Spleen (tissue), 11 donors: ENCODE measurements at regions not wholly inside any gene's neighbourhood (a gene's known extent, or its start where the extent isn't known, plus 50 kb on each side); places are given as distances from the start of the nearest gene placed in this dataset.

ENCODE experiments used
- DNase-seq: peaks from one replicate; pipeline ENCODE4 v3.0.0-alpha.2; 2020
- H3K27ac ChIP-seq, 8 donors: fragments of 200-600 bp; sonication (generic) in 7 of 8; 1 replicate in 4 of 8; 2 replicates in 4 of 8; pipeline versions ENCODE4 v1.5.0 to v1.8.0; 2016 to 2021; ENCODE audit warnings: inconsistent platforms in 4 of 8, mild to moderate bottlenecking in 4 of 8, moderate library complexity in 1 of 8
- H3K27me3 ChIP-seq, 7 donors: fragments of 200-600 bp; sonication (generic) in 6 of 7; replicated peaks in 1 of 7; 1 replicate in 4 of 7; 2 replicates in 3 of 7; pipeline versions ENCODE4 v1.5.0 to v1.8.0; 2016 to 2021; ENCODE audit warnings: inconsistent platforms in 3 of 7, mild to moderate bottlenecking in 1 of 7
- H3K36me3 ChIP-seq, 6 donors: fragments of 200-600 bp; sonication (generic) in 5 of 6; 1 replicate in 4 of 6; 2 replicates in 2 of 6; pipeline versions ENCODE4 v1.5.0 to v1.8.0; 2016 to 2021; ENCODE audit warnings: inconsistent platforms in 2 of 6
- H3K4me1 ChIP-seq, 6 donors: fragments of 200-600 bp; sonication (generic) in 5 of 6; 1 replicate in 3 of 6; 2 replicates in 3 of 6; pipeline versions ENCODE4 v1.5.0 to v1.8.0; 2016 to 2021; ENCODE audit warnings: inconsistent platforms in 3 of 6
- H3K4me3 ChIP-seq, 8 donors: fragments of 200-600 bp; sonication (generic) in 7 of 8; 1 replicate in 4 of 8; 2 replicates in 4 of 8; pipeline versions ENCODE4 v1.5.0 to v1.8.0; 2016 to 2021; ENCODE audit warnings: inconsistent platforms in 4 of 8, mild to moderate bottlenecking in 4 of 8, moderate library complexity in 2 of 8
- H3K9me3 ChIP-seq, 8 donors: fragments of 200-600 bp; sonication (generic) in 7 of 8; 1 replicate in 4 of 8; 2 replicates in 4 of 8; pipeline versions ENCODE4 v1.5.0 to v1.8.0; 2016 to 2021; ENCODE audit warnings: inconsistent platforms in 4 of 8
- POLR2A ChIP-seq, 3 donors: fragments of 450-650 bp; IDR thresholded peaks; one replicate each; pipeline ENCODE4 v1.5.1; 2017; ENCODE audit warnings: antibody characterized with exemption in 3 of 3, mild to moderate bottlenecking in 1 of 3
- POLR2AphosphoS5 ChIP-seq, 3 donors: sonication (generic); formaldehyde crosslinking; IDR thresholded peaks; one replicate each; pipeline ENCODE4 v1.5.1; 2017; ENCODE audit warnings: antibody characterized with exemption in 3 of 3
- WGBS, 5 donors: extraction: QIAGEN DNeasy Blood & Tissue Kit in 3 of 5; methylation state at CpG; one replicate each; pipeline versions ENCODE4 v1.1.5 to v1.1.7; 2013 to 2018; 5-methylcytosine and 5-hydroxymethylcytosine counted together
- intact Hi-C: fragments of 100-400 bp; cut with DNase I; formaldehyde crosslinking; loops from one replicate; pipeline ENCODE4 v1.15.0; 2023; ENCODE audit warnings: low total_unique reads
- TF ChIP-seq, protein P1 (sequence below), 11 experiments: fragments of 200-600 bp in 7 of 11; fragments of 450-650 bp in 4 of 11; sonication (generic) in 4 of 11; IDR thresholded peaks in 8 of 11; conservative IDR thresholded peaks in 3 of 11; 1 replicate in 7 of 11; 2 replicates in 4 of 11; pipeline versions ENCODE4 v1.4.0 to v1.8.0; 2016 to 2021; ENCODE audit warnings: antibody characterized with exemption in 11 of 11, inconsistent platforms in 4 of 11, mild to moderate bottlenecking in 1 of 11
- donor health status: healthy with polysubstance abuse.
- donor health status: DM: no; HTN: no; CAD: no; lungs with moderate emphysema.
- donor health status: DM: no; HTN: no; CAD: no.
- donor health status: Bipolar disorder and iron deficiency.
- donor health status: healthy.
- donor health status: DM: no; HTN: no; CAD: no.
- donor health status: DM: yes; HTN: yes; CAD: no.

DNA sequence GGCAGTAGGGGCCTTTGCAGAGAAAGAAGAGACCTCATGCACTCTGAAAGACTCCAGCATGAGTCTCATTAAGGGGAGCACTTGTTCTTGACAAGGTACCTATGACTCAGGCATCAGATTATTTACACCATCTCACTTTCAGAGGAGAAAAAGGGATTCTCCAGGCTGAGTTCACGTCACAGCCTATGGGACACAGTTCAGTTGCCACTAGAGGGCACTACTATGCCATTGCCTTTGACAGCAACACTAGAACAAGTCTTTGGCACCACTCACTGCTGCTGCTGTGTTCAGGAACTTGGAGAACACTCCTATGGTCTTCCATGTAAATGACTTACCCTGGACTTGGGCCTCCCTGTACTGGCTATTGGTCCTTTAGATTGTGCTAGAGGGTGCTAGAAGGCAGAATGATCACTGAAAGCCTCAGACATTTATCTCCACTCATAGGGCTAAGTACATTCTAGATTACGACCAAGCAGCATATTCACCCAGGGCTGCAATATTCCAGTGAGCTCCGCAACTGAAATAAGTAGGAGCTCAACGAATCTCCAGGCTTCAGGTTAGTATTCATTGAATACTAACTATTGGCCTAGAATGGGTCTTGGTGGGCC, 225.1 kb upstream of the CA10 start:
- H3K36me3 ChIP-seq, result no peaks in the 10 kb centered on the region
- intact Hi-C loops, result no loop called here
- WGBS, 5 donors, result 58 to 70% (median 64%) methylated on average over 4 of the region's 4 CpGs
- H3K27ac ChIP-seq, result no peak overlapping the region
- H3K27me3 ChIP-seq, result no peaks in the 10 kb centered on the region
- no peak overlapping the region for H3K4me3 ChIP-seq
- no peak for DNase-seq
- H3K9me3 ChIP-seq, result peaks cover 0 to 5% (median 0%) of the 10 kb centered on the region in 8 donors
- no peaks in the 10 kb centered on the region for H3K4me1 ChIP-seq
- TF ChIP-seq POLR2A (IDR thresholded peaks at IDR 0.05) (no peak), POLR2AphosphoS5 (IDR thresholded peaks at IDR 0.05) (no peak)
- TF ChIP-seq, protein P1, sequence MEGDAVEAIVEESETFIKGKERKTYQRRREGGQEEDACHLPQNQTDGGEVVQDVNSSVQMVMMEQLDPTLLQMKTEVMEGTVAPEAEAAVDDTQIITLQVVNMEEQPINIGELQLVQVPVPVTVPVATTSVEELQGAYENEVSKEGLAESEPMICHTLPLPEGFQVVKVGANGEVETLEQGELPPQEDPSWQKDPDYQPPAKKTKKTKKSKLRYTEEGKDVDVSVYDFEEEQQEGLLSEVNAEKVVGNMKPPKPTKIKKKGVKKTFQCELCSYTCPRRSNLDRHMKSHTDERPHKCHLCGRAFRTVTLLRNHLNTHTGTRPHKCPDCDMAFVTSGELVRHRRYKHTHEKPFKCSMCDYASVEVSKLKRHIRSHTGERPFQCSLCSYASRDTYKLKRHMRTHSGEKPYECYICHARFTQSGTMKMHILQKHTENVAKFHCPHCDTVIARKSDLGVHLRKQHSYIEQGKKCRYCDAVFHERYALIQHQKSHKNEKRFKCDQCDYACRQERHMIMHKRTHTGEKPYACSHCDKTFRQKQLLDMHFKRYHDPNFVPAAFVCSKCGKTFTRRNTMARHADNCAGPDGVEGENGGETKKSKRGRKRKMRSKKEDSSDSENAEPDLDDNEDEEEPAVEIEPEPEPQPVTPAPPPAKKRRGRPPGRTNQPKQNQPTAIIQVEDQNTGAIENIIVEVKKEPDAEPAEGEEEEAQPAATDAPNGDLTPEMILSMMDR (IDR thresholded peaks at IDR 0.05 in 8 of 11, conservative IDR thresholded peaks at IDR 0.05 in 3 of 11), result peak in 7 of 11 experiments; percentile 10 to 52 (median 24)

DNA sequence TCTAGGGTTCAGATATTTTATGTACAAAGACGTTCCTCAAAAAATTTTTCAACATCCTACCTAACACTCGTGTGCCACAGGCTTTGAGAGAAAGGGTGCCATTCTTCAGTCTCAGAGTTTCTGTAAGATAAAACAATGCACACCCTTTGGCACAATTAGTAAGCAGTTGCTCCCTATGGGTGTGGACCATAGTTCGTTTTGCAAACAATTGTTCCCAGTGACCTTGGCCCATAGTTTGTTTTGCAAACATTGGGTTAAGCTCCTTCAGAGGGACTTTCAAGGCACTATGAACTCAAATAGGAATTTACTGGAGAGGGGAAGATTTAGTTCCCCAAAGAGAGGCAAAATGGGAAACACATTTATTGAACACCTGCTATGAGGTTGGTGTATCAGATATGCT, 220.3 kb upstream of the CA10 start:
- intact Hi-C loops, result no loop called here
- Histone ChIP-seq H3K9me3 (no peaks in the 10 kb centered on the region), H3K4me3 (no peak overlapping the region), H3K27me3 (no peaks in the 10 kb centered on the region), H3K36me3 (no peaks in the 10 kb centered on the region), H3K4me1 (no peaks in the 10 kb centered on the region), H3K27ac (no peak overlapping the region)
- 59 to 78% (median 68%) methylated on average over 3 of the region's 3 CpGs for WGBS, 5 donors
- TF ChIP-seq, protein P1 (IDR thresholded peaks at IDR 0.05 in 8 of 11, conservative IDR thresholded peaks at IDR 0.05 in 3 of 11), result no peak
- no peak for TF ChIP-seq POLR2A (IDR thresholded peaks at IDR 0.05)
- no peak for TF ChIP-seq POLR2AphosphoS5 (IDR thresholded peaks at IDR 0.05)
- no peak for DNase-seq

DNA sequence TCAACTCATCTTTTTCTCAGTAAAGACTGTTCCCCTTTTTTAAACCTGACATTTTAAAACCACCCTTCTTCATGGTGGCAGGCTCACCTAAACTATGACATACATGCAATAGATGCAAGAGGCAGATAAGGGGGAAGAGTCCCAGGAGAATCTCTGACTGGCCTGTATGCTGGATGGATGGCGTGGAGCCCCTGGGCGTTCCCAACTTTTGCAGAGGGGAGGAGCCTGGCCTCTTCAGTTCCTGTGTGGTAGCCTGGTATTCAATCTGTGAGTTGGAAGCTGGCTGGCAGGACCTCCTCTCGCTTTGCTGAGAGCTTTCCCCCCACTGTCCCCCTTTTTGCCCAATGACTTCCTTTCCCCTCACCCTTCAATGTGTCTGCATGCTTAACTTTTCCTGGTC, 217.6 kb upstream of the CA10 start:
- DNase-seq, result no peak
- Histone ChIP-seq H3K27me3 (no peaks in the 10 kb centered on the region), H3K4me3 (no peak overlapping the region), H3K4me1 (no peaks in the 10 kb centered on the region), H3K36me3 (no peaks in the 10 kb centered on the region), H3K27ac (no peak overlapping the region), H3K9me3 (no peaks in the 10 kb centered on the region)
- TF ChIP-seq POLR2AphosphoS5 (IDR thresholded peaks at IDR 0.05) (no peak), POLR2A (IDR thresholded peaks at IDR 0.05) (no peak)
- TF ChIP-seq, protein P1 (IDR thresholded peaks at IDR 0.05 in 8 of 11, conservative IDR thresholded peaks at IDR 0.05 in 3 of 11), result no peak
- intact Hi-C loops, result no loop called here
- WGBS, 5 donors, result 61 to 73% (median 65%) methylated on average over 3 of the region's 3 CpGs

DNA sequence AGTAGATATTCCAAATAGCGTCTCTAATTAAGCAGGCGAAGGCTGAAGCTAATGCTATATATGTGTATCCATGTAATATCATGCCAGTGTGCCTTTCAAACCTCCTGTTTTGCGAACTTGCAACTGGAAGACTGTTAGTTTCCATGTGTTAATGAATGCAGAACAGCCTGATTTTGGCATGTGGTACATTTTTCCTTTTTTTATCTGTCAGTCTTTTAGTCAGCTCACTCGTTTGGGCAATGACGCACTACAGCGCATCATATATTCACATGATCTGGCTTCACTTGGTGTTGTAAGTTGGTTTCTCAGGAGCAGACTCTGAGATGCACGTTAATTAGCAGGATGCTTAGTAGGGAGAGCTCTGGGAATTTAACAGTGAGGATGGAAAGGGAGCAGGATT, 210.4 kb upstream of the CA10 start:
- no peak for DNase-seq
- intact Hi-C loops, result no loop called here
- no peak overlapping the region for H3K27ac ChIP-seq
- no peaks in the 10 kb centered on the region for H3K4me1 ChIP-seq
- no peaks in the 10 kb centered on the region for H3K9me3 ChIP-seq
- TF ChIP-seq POLR2A (IDR thresholded peaks at IDR 0.05) (no peak), POLR2AphosphoS5 (IDR thresholded peaks at IDR 0.05) (no peak)
- TF ChIP-seq, protein P1 (IDR thresholded peaks at IDR 0.05 in 8 of 11, conservative IDR thresholded peaks at IDR 0.05 in 3 of 11), result no peak
- 79 to 83% (median 81%) methylated on average over 7 of the region's 7 CpGs for WGBS, 5 donors
- no peaks in the 10 kb centered on the region for H3K27me3 ChIP-seq
- no peak overlapping the region for H3K4me3 ChIP-seq
- no peaks in the 10 kb centered on the region for H3K36me3 ChIP-seq
